ENCODE measurements at regions not wholly inside any gene's neighbourhood (a gene's known extent, or its start where the extent isn't known, plus 50 kb on each side); places are given as distances from the start of the nearest gene placed in this dataset.
"Not testable (repeated sequence)": the region's sequence is repeated elsewhere in the genome, so short reads cannot be mapped to it uniquely, and the experiment has no call there.

GRCh38 chr10:8311526-8312070, 257.1 kb downstream of the GATA3 start:
- no peak for DNase-seq (ENCODE audit: extremely low spot score)
- ChIA-PET POLR2A (no interaction called here), CTCF (no interaction called here)
- TF ChIP-seq CTCF (IDR thresholded peaks at IDR 0.05; ENCODE audit: control extremely low read depth, extremely low read depth, low read depth, missing control alignments), result no peak

GRCh38 chr10:8312079-8312478, 257.6 kb downstream of the GATA3 start:
- no peak for DNase-seq (ENCODE audit: extremely low spot score)
- ChIA-PET CTCF (no interaction called here), POLR2A (interaction anchor here (0.5 kb wide), 1 partner anchor 53 kb away, joined by 3 read pairs; no protein-coding TSS in a partner anchor)

GRCh38 chr10:8312781-8313180, 258.3 kb downstream of the GATA3 start:
- ChIA-PET POLR2A (no interaction called here), CTCF (no interaction called here)
- TF ChIP-seq CTCF (IDR thresholded peaks at IDR 0.05; ENCODE audit: control extremely low read depth, extremely low read depth, low read depth, missing control alignments), result no peak
- no peak for DNase-seq (ENCODE audit: extremely low spot score)

More at GRCh38 chr10:8312079-8312478, 257.6 kb downstream of the GATA3 start:
- no peak for TF ChIP-seq CTCF (IDR thresholded peaks at IDR 0.05; ENCODE audit: control extremely low read depth, extremely low read depth, low read depth, missing control alignments)

GRCh38 chr10:8314486-8314885, 260.0 kb downstream of the GATA3 start:
- DNase-seq (ENCODE audit: extremely low spot score), result no peak
- no peak for TF ChIP-seq CTCF (IDR thresholded peaks at IDR 0.05; ENCODE audit: control extremely low read depth, extremely low read depth, low read depth, missing control alignments)
- ChIA-PET CTCF (no interaction called here), POLR2A (no interaction called here)

GRCh38 chr10:8315619-8316021, 261.1 kb downstream of the GATA3 start:
- ChIA-PET POLR2A (interaction anchor here (0.5 kb wide), 1 partner anchor 51 kb away, joined by 4 read pairs; no protein-coding TSS in a partner anchor), CTCF (interaction anchor here (0.9 to 1.2 kb wide), 3 partner anchors 9 to 319 kb away, joined by 3 to 4 read pairs (median 3); no protein-coding TSS in a partner anchor)
- DNase-seq (ENCODE audit: extremely low spot score), result no peak
- TF ChIP-seq CTCF (IDR thresholded peaks at IDR 0.05; ENCODE audit: control extremely low read depth, extremely low read depth, low read depth, missing control alignments), result no peak

- POLR2A ChIA-PET, result no interaction called here
- no peak for TF ChIP-seq CTCF (IDR thresholded peaks at IDR 0.05; ENCODE audit: control extremely low read depth, extremely low read depth, low read depth, missing control alignments)
- DNase-seq (ENCODE audit: extremely low spot score), result no peak
- CTCF ChIA-PET, result interaction anchor here (0.9 to 1.2 kb wide), 3 partner anchors 10 to 320 kb away, joined by 3 to 4 read pairs (median 3); no protein-coding TSS in a partner anchor
Measured at GRCh38 chr10:8316284-8316683, 261.8 kb downstream of the GATA3 start.

- POLR2A ChIA-PET; DNase-seq (ENCODE audit: extremely low spot score): not testable (repeated sequence)
- CTCF ChIA-PET, result interaction anchor here (0.9 kb wide), 1 partner anchor 11 kb away, joined by 3 read pairs; no protein-coding TSS in a partner anchor
Measured at GRCh38 chr10:8318429-8318828, 263.9 kb downstream of the GATA3 start.
